Endodermal cell (in vitro differentiated cells): ENCODE measurements at regions not wholly inside any gene's neighbourhood (a gene's known extent, or its start where the extent isn't known, plus 50 kb on each side); places are given as distances from the start of the nearest gene placed in this dataset.
A peak's percentile ranks its signal among the peaks of the same experiment; 100 is the strongest.

Experiments used
- DNase-seq: peaks from one replicate; pipeline ENCODE4 v3.0.0-alpha.2; 2017
- H3K27ac ChIP-seq: 2 replicates; pipeline ENCODE4 v1.5.1; 2013; ENCODE audit warnings: mild to moderate bottlenecking, low read depth, low read length, moderate library complexity
- H3K27me3 ChIP-seq: 2 replicates; pipeline ENCODE4 v1.6.1; 2013; ENCODE audit warnings: mild to moderate bottlenecking, low read length, moderate library complexity; ENCODE audit not compliant: insufficient read depth, control insufficient read depth, poor library complexity, severe bottlenecking
- H3K36me3 ChIP-seq: 2 replicates; pipeline ENCODE4 v1.7.0; 2013; ENCODE audit warnings: mild to moderate bottlenecking, low read length, moderate library complexity; ENCODE audit not compliant: control insufficient read depth, insufficient read depth
- H3K4me1 ChIP-seq: one replicate; pipeline ENCODE4 v1.7.0; 2013; ENCODE audit warnings: low read length; ENCODE audit not compliant: control insufficient read depth, insufficient read depth
- H3K4me3 ChIP-seq: 2 replicates; pipeline ENCODE4 v1.5.1; 2013; ENCODE audit warnings: mild to moderate bottlenecking, low read length, moderate library complexity
- H3K9ac ChIP-seq: 2 replicates; pipeline ENCODE4 v1.6.1; 2013; ENCODE audit warnings: mild to moderate bottlenecking, low read length, moderate library complexity; ENCODE audit not compliant: poor library complexity, severe bottlenecking; ENCODE audit errors: extremely low read depth
- H3K9me3 ChIP-seq: 2 replicates; pipeline ENCODE4 v1.6.1; 2013; ENCODE audit warnings: mild to moderate bottlenecking, low read length, moderate library complexity; ENCODE audit not compliant: control insufficient read depth
- H3K27ac Mint-ChIP-seq: 2 replicates; pipeline ENCODE4 v1.8.0; 2020; ENCODE audit warnings: mixed read lengths
- H3K27me3 Mint-ChIP-seq: 2 replicates; pipeline ENCODE4 v1.8.0; 2021; ENCODE audit warnings: mild to moderate bottlenecking, mixed read lengths; ENCODE audit not compliant: insufficient read depth
- H3K36me3 Mint-ChIP-seq: 2 replicates; pipeline ENCODE4 v1.8.0; 2020; ENCODE audit warnings: low read depth, mixed read lengths
- H3K4me1 Mint-ChIP-seq: 2 replicates; pipeline ENCODE4 v1.8.0; 2020; ENCODE audit warnings: mixed read lengths
- H3K4me3 Mint-ChIP-seq: 2 replicates; pipeline ENCODE4 v1.8.0; 2020; ENCODE audit warnings: mild to moderate bottlenecking, moderate library complexity, mixed read lengths
- H3K9me3 Mint-ChIP-seq: 2 replicates; pipeline ENCODE4 v1.8.0; 2020; ENCODE audit warnings: mild to moderate bottlenecking, mixed read lengths
- CTCF ChIP-seq: fragments of 200-600 bp; sonication (generic); conservative IDR thresholded peaks from 2 replicates; pipeline ENCODE4 v1.5.0; 2021; ENCODE audit warnings: antibody characterized with exemption, mild to moderate bottlenecking
- WGBS, 2 experiments: methylation state at CpG; one replicate each; pipeline versions ENCODE4 v1.1.5 to v1.1.7; 2013; ENCODE audit warnings: missing lambda C conversion rate in 2 of 2, mixed read lengths in 1 of 2; ENCODE audit not compliant: insufficient coverage in 1 of 2, insufficient read length in 1 of 2; 5-methylcytosine and 5-hydroxymethylcytosine counted together

GRCh38 chr6:150486048-150486447 is 113.6 kb upstream of the PLEKHG1 start:
- Histone ChIP-seq H3K27me3 (no peaks in the 10 kb centered on the region), H3K36me3 (no peaks in the 10 kb centered on the region), H3K9me3 (no peaks in the 10 kb centered on the region), H3K9ac (no peak overlapping the region), H3K27ac (no peak overlapping the region), H3K4me3 (no peak overlapping the region), H3K4me1 (no peaks in the 10 kb centered on the region)
- H3K27me3 Mint-ChIP-seq, result no peaks in the 10 kb centered on the region
- H3K9me3 Mint-ChIP-seq, result no peaks in the 10 kb centered on the region
- WGBS, 2 experiments, result 80 to 81% methylated on average over 6 of the region's 6 CpGs
- no peak overlapping the region for H3K4me3 Mint-ChIP-seq
- no peak for TF ChIP-seq CTCF
- H3K27ac Mint-ChIP-seq, result no peak overlapping the region
- H3K36me3 Mint-ChIP-seq, result no peaks in the 10 kb centered on the region
- DNase-seq, result no peak
- H3K4me1 Mint-ChIP-seq, result no peaks in the 10 kb centered on the region

- no peak overlapping the region for H3K4me3 ChIP-seq
- H3K27ac Mint-ChIP-seq, result peak overlapping the region; percentile 10
- no peaks in the 10 kb centered on the region for H3K36me3 ChIP-seq
- H3K4me1 Mint-ChIP-seq, result no peaks in the 10 kb centered on the region
- no peak overlapping the region for H3K9ac ChIP-seq
- H3K4me1 ChIP-seq, result no peaks in the 10 kb centered on the region
- peak; percentile 51 for DNase-seq
- H3K4me3 Mint-ChIP-seq, result no peak overlapping the region
- H3K27me3 Mint-ChIP-seq, result no peaks in the 10 kb centered on the region
- no peaks in the 10 kb centered on the region for H3K36me3 Mint-ChIP-seq
- no peaks in the 10 kb centered on the region for H3K9me3 ChIP-seq
- H3K9me3 Mint-ChIP-seq, result peaks cover 8% of the 10 kb centered on the region
- TF ChIP-seq CTCF, result no peak
- H3K27me3 ChIP-seq, result no peaks in the 10 kb centered on the region
- no peak overlapping the region for H3K27ac ChIP-seq
- 89 to 97% methylated on average over 5 to 6 of the region's 6 CpGs for WGBS, 2 experiments
These were observed 109.1 kb upstream of the PLEKHG1 start for GRCh38 chr6:150490586-150490985.

- no peaks in the 10 kb centered on the region for H3K27me3 Mint-ChIP-seq
- no peak overlapping the region for H3K4me3 Mint-ChIP-seq
- Histone ChIP-seq H3K36me3 (no peaks in the 10 kb centered on the region), H3K27ac (no peak overlapping the region), H3K4me1 (no peaks in the 10 kb centered on the region), H3K27me3 (no peaks in the 10 kb centered on the region), H3K9ac (no peak overlapping the region), H3K9me3 (no peaks in the 10 kb centered on the region), H3K4me3 (no peak overlapping the region)
- H3K36me3 Mint-ChIP-seq, result no peaks in the 10 kb centered on the region
- WGBS, 2 experiments, result 78 to 87% methylated on average over 4 to 5 of the region's 5 CpGs
- H3K9me3 Mint-ChIP-seq, result peaks cover 8% of the 10 kb centered on the region
- no peaks in the 10 kb centered on the region for H3K4me1 Mint-ChIP-seq
- DNase-seq, result no peak
- H3K27ac Mint-ChIP-seq, result no peak overlapping the region
- no peak for TF ChIP-seq CTCF
These were observed 108.4 kb upstream of the PLEKHG1 start for GRCh38 chr6:150491131-150491810.
